B cell (primary cell): ENCODE measurements at regions not wholly inside any gene's neighbourhood (a gene's known extent, or its start where the extent isn't known, plus 50 kb on each side); places are given as distances from the start of the nearest gene placed in this dataset.

Experiments
- ATAC-seq: fragments of 200-7000 bp; cut with Tn5 transposase; one replicate; pipeline ENCODE4 v1.10.0; 2021; ENCODE audit warnings: low read depth, mild to moderate bottlenecking, moderate number of reproducible peaks, moderate library complexity
- CTCF ChIA-PET: fragments of 350-600 bp; sonication (Branson Sonifier 250); formaldehyde crosslinking; loops from one replicate; lab custom pipeline; 2021; ENCODE audit warnings: antibody characterized with exemption, inconsistent platforms; lab: Charles Lee
- POLR2A ChIA-PET: fragments of 350-600 bp; sonication (Branson Sonifier 250); formaldehyde crosslinking; loops from one replicate; lab custom pipeline; 2021; ENCODE audit warnings: antibody characterized with exemption; lab: Charles Lee
- DNase-seq: peaks from one replicate; pipeline ENCODE4 v3.0.0; 2013
- H2AFZ ChIP-seq: 2 replicates; pipeline ENCODE4 v1.6.1; 2012; ENCODE audit warnings: mild to moderate bottlenecking, low read depth, low read length; ENCODE audit not compliant: insufficient read depth, poor library complexity, severe bottlenecking
- H3K27ac ChIP-seq, 2 donors: 1 replicate in 1 of 2; 2 replicates in 1 of 2; pipeline ENCODE4 v1.5.1; 2012 to 2013; ENCODE audit warnings: low read length in 2 of 2, mild to moderate bottlenecking in 2 of 2, moderate library complexity in 1 of 2
- H3K27me3 ChIP-seq, 4 experiments: fragments of 200-600 bp in 1 of 4; sonication (generic) in 1 of 4; replicated peaks in 1 of 4; 1 replicate in 2 of 4; 2 replicates in 2 of 4; pipeline versions ENCODE4 v1.6.1 to v1.7.0; 2013 to 2016; ENCODE audit warnings: low read length in 3 of 4, mild to moderate bottlenecking in 2 of 4, mixed read lengths in 1 of 4, moderate library complexity in 1 of 4; ENCODE audit not compliant: insufficient read depth in 4 of 4, control insufficient read depth in 3 of 4; ENCODE audit errors: control extremely low read depth in 1 of 4
- H3K36me3 ChIP-seq, 2 experiments: replicated peaks in 1 of 2; 1 replicate in 1 of 2; 2 replicates in 1 of 2; pipeline versions ENCODE4 v1.6.1 to v1.7.1; 2013; ENCODE audit warnings: low read length in 1 of 2; ENCODE audit not compliant: insufficient read depth in 2 of 2, control insufficient read depth in 1 of 2; ENCODE audit errors: control extremely low read depth in 1 of 2, extremely low read depth in 1 of 2
- H3K4me1 ChIP-seq, 2 donors: fragments of 200-600 bp in 1 of 2; sonication (generic) in 1 of 2; 1 replicate in 1 of 2; 2 replicates in 1 of 2; pipeline versions ENCODE4 v1.5.1 to v1.6.1; 2013 to 2017; ENCODE audit warnings: low read length in 2 of 2; ENCODE audit not compliant: control insufficient read depth in 2 of 2, insufficient read depth in 2 of 2
- H3K4me2 ChIP-seq: replicated peaks from 2 replicates; pipeline ENCODE3; 2012; ENCODE audit warnings: mild to moderate bottlenecking, low read depth, low read length; ENCODE audit not compliant: poor library complexity, severe bottlenecking
- H3K4me3 ChIP-seq, 5 experiments: fragments of 200-600 bp in 1 of 5; sonication (generic) in 1 of 5; 1 replicate in 3 of 5; 2 replicates in 2 of 5; pipeline versions ENCODE4 v1.5.1 to v1.7.0; 2011 to 2016; ENCODE audit warnings: low read length in 4 of 5, mild to moderate bottlenecking in 4 of 5, low read depth in 2 of 5, control low read depth in 1 of 5, moderate library complexity in 1 of 5; ENCODE audit not compliant: insufficient read depth in 1 of 5; ENCODE audit errors: control extremely low read depth in 1 of 5, extremely low read depth in 1 of 5
- H3K79me2 ChIP-seq: fragments of 200-600 bp; sonication (generic); one replicate; pipeline ENCODE4 v1.6.0; 2016; ENCODE audit warnings: low read length; ENCODE audit not compliant: control insufficient read depth, insufficient read depth
- H3K9ac ChIP-seq: fragments of 200-600 bp; sonication (generic); 2 replicates; pipeline ENCODE4 v1.6.1; 2017; ENCODE audit warnings: mild to moderate bottlenecking, low read length, moderate library complexity
- H3K9me3 ChIP-seq, 3 donors: one replicate each; pipeline versions ENCODE4 v1.6.1 to v1.7.1; 2013; ENCODE audit warnings: low read length in 2 of 3; ENCODE audit not compliant: control insufficient read depth in 2 of 3, insufficient read depth in 1 of 3; ENCODE audit errors: control extremely low read depth in 1 of 3
- H4K20me1 ChIP-seq: 2 replicates; pipeline ENCODE4 v1.6.0; 2012; ENCODE audit warnings: mild to moderate bottlenecking, low read length; ENCODE audit not compliant: insufficient read depth, control insufficient read depth, poor library complexity, severe bottlenecking
- H3K27ac Mint-ChIP-seq: one replicate; pipeline ENCODE4 v1.8.0; 2021; ENCODE audit warnings: mixed read lengths
- H3K27me3 Mint-ChIP-seq: one replicate; pipeline ENCODE4 v1.8.0; 2021; ENCODE audit warnings: mixed read lengths
- H3K4me1 Mint-ChIP-seq: one replicate; pipeline ENCODE4 v1.8.0; 2021; ENCODE audit warnings: mixed read lengths
- H3K4me3 Mint-ChIP-seq: one replicate; pipeline ENCODE4 v1.8.0; 2021; ENCODE audit warnings: mixed read lengths
- H3K9me3 Mint-ChIP-seq: one replicate; pipeline ENCODE4 v1.8.0; 2022; ENCODE audit warnings: mixed read lengths; ENCODE audit not compliant: insufficient read depth
- CTCF ChIP-seq: fragments of 200-600 bp; IDR thresholded peaks from one replicate; pipeline ENCODE4 v1.8.0; 2022; ENCODE audit warnings: antibody characterized with exemption, mild to moderate bottlenecking
- EZH2 ChIP-seq: IDR thresholded peaks from 2 replicates; pipeline ENCODE4 v1.6.1; 2012; ENCODE audit warnings: borderline replicate concordance, low read depth, mild to moderate bottlenecking, moderate library complexity, low read length; ENCODE audit not compliant: insufficient read depth, poor library complexity, severe bottlenecking
- WGBS: methylation state at CpG from one replicate; pipeline ENCODE4 v1.1.5; 2013; ENCODE audit warnings: missing lambda C conversion rate; ENCODE audit not compliant: insufficient coverage; 5-methylcytosine and 5-hydroxymethylcytosine counted together
- intact Hi-C: fragments of 100-400 bp; cut with micrococcal nuclease; formaldehyde crosslinking; loops from one replicate; pipeline ENCODE4 v1.10.0; 2022

DNA sequence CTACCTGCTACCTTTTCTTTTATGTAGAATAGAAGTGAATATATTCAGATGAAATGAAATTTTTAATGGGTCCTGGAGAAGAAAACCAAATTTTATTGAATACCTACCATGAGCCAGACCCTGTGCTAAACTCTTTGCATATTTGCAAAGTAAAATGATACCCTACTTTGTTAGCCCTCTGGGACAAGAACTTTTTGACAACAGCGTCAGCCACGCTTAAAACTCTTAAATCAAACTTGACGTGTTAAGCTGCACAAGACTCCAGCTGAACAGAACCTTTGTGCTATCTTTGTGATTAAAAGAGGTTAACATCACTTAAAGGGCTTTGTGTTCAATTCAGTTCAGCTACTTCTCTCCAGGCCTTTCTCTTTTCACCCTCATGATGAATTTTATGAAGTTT is 316.5 kb downstream of the MEX3B start:
- DNase-seq (no peak), ATAC-seq (no peak)
- H3K79me2 ChIP-seq: no peaks in the 10 kb centered on the region
- H3K4me1 Mint-ChIP-seq: no peaks in the 10 kb centered on the region
- H3K27me3 Mint-ChIP-seq: peaks cover 5% of the 10 kb centered on the region
- no peak overlapping the region for H2AFZ ChIP-seq
- H3K36me3 ChIP-seq: no peaks in the 10 kb centered on the region
- no peak overlapping the region for H3K9ac ChIP-seq
- TF ChIP-seq EZH2 (no peak), CTCF (no peak)
- H3K4me2 ChIP-seq: no peak overlapping the region
- no peak overlapping the region for H3K4me3 Mint-ChIP-seq
- no peak overlapping the region for H3K27ac ChIP-seq
- no peaks in the 10 kb centered on the region for H3K9me3 ChIP-seq
- intact Hi-C loops: no loop called here
- H3K27ac Mint-ChIP-seq: no peak overlapping the region
- no peaks in the 10 kb centered on the region for H3K27me3 ChIP-seq
- CTCF ChIA-PET: no interaction called here
- H3K4me3 ChIP-seq: no peak overlapping the region
- 95% methylated on average over 3 of the region's 3 CpGs for WGBS
- no peaks in the 10 kb centered on the region for H3K9me3 Mint-ChIP-seq
- H4K20me1 ChIP-seq: no peaks in the 10 kb centered on the region
- H3K4me1 ChIP-seq: no peaks in the 10 kb centered on the region
- POLR2A ChIA-PET: no interaction called here

GRCh38 chr15:81728726-81729125 is 317.1 kb downstream of the MEX3B start:
- H3K4me1 Mint-ChIP-seq: no peaks in the 10 kb centered on the region
- no peaks in the 10 kb centered on the region for H3K79me2 ChIP-seq
- H3K27ac Mint-ChIP-seq: no peak overlapping the region
- H2AFZ ChIP-seq: no peak overlapping the region
- H3K9ac ChIP-seq: no peak overlapping the region
- no peaks in the 10 kb centered on the region for H3K9me3 Mint-ChIP-seq
- TF ChIP-seq CTCF (no peak), EZH2 (no peak)
- H3K4me1 ChIP-seq: no peaks in the 10 kb centered on the region
- intact Hi-C loops: no loop called here
- H3K27me3 ChIP-seq: no peaks in the 10 kb centered on the region
- no peaks in the 10 kb centered on the region for H3K36me3 ChIP-seq
- H4K20me1 ChIP-seq: no peaks in the 10 kb centered on the region
- no peak overlapping the region for H3K4me3 Mint-ChIP-seq
- ChIA-PET CTCF (no interaction called here), POLR2A (no interaction called here)
- H3K27ac ChIP-seq: no peak overlapping the region
- no peak overlapping the region for H3K4me2 ChIP-seq
- DNase-seq (no peak), ATAC-seq (no peak)
- H3K27me3 Mint-ChIP-seq: peaks cover 5% of the 10 kb centered on the region
- no peaks in the 10 kb centered on the region for H3K9me3 ChIP-seq
- H3K4me3 ChIP-seq: no peak overlapping the region
